ENCODE measurements at regions not wholly inside any gene's neighbourhood (a gene's known extent, or its start where the extent isn't known, plus 50 kb on each side); places are given as distances from the start of the nearest gene placed in this dataset.

DNA sequence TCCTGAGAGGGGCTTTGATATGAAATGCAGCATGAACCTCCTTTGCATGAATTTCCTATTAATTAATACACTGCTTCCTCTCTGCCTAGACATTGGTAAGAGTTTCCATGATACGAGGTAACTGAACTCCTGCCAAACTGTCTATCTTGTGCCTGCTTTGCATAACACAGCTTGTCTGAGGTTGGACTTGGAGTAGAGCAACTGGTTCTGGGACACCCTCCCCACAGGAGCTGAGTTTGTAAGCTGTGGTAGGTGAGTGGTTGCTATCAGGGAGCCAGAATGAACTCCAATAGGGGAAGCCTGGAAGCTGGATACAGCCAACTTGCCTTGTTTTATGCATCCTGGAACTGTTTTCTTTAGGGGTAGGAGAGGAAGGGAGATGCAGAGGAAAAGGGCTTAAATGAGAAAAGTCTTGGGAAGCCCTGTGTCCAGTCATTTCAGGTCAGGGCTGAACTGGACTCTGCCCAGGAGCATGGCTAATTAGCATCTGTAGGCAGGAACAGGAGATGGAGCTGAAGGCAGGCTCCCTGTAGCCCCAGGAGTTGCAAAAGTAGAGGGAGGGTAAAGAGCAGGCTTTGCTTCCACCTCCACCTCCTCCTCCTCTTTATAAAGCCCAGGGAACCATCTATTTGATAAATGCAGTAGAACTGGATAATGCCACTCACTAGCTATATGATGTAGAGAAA lies 73.2 kb upstream of the GPR158 start:
- no peaks in the 10 kb centered on the region for H3K9me2 ChIP-seq (replicated peaks; ENCODE audit: low read length)
- ChIA-PET CTCF (no interaction called here), POLR2A (ENCODE audit: unreplicated experiment) (no interaction called here)
- no peaks in the 10 kb centered on the region for H3F3A ChIP-seq (ENCODE audit: low read length, unreplicated experiment)
- DNase-seq (no peak), ATAC-seq (no peak)
- no peaks in the 10 kb centered on the region for H3K36me3 ChIP-seq (ENCODE audit: low read depth, low read length)
- H4K20me1 ChIP-seq (ENCODE audit: low read length) = no peaks in the 10 kb centered on the region
- H3K4me3 ChIP-seq (ENCODE audit: low read length) = no peak overlapping the region
- H2AFZ ChIP-seq (ENCODE audit: low read length) = no peak overlapping the region
- no peak overlapping the region for H3K9ac ChIP-seq (ENCODE audit: low read length)
- BruUV-seq (replicated peaks) = no TSS peak
- intact Hi-C loops (cut with micrococcal nuclease) = no loop called here
- H3K4me2 ChIP-seq (ENCODE audit: low read length) = no peak overlapping the region
- H3K27ac ChIP-seq (ENCODE audit: low read length) = no peak overlapping the region
- no peaks in the 10 kb centered on the region for H3K4me1 ChIP-seq (ENCODE audit: insufficient read depth, low read length)
- H3K79me2 ChIP-seq (ENCODE audit: low read length) = no peaks in the 10 kb centered on the region
- no peaks in the 10 kb centered on the region for H3K9me3 ChIP-seq (ENCODE audit: low read length)
- TF ChIP-seq, protein P1, sequence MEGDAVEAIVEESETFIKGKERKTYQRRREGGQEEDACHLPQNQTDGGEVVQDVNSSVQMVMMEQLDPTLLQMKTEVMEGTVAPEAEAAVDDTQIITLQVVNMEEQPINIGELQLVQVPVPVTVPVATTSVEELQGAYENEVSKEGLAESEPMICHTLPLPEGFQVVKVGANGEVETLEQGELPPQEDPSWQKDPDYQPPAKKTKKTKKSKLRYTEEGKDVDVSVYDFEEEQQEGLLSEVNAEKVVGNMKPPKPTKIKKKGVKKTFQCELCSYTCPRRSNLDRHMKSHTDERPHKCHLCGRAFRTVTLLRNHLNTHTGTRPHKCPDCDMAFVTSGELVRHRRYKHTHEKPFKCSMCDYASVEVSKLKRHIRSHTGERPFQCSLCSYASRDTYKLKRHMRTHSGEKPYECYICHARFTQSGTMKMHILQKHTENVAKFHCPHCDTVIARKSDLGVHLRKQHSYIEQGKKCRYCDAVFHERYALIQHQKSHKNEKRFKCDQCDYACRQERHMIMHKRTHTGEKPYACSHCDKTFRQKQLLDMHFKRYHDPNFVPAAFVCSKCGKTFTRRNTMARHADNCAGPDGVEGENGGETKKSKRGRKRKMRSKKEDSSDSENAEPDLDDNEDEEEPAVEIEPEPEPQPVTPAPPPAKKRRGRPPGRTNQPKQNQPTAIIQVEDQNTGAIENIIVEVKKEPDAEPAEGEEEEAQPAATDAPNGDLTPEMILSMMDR (conservative IDR thresholded peaks at IDR 0.05; ENCODE audit: low read depth, low read length) = no peak
- TF ChIP-seq EZH2 (IDR thresholded peaks at IDR 0.05; ENCODE audit: low read length, unreplicated experiment) = no peak
- no peak for TF ChIP-seq EZH2phosphoT487 (IDR thresholded peaks at IDR 0.05; ENCODE audit: borderline replicate concordance, low read length)
- no peaks in the 10 kb centered on the region for H3K27me3 ChIP-seq (ENCODE audit: low read length)

DNA sequence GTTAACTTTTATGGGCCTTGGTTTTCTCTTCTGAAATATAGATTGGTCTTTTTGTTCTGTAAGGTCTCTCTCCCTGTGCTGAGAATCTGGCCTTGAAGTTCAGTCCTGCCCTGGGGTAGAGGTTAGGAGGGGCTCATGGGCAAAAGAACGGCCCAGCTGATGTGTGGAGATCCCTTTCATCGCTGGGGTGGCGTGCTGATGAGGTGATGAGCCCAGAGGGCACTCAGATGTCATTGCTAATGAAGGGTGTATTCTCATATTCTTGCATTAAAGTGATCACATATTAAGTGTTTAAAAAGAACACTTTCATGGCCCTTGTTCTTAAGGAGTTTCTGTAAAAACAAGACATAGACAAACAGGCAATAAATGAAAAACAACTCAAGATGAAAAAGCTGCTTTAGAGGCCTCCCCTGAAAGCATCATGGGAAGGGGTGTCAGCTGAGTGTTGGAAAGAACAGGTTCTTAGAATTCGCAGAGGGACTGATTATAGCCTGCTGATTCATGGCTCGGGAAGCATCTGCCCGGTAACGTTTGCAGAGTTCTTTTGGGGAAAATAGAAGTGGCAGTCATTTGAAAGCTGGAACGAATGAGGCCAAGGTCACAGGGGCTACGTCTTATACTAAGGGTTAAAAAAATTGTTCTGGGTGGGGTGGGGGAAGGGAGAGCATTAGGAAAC lies 72.5 kb upstream of the GPR158 start:
- Histone ChIP-seq H3K36me3 (ENCODE audit: low read depth, low read length) (no peaks in the 10 kb centered on the region), H3K9me3 (ENCODE audit: low read length) (no peaks in the 10 kb centered on the region), H3K4me3 (ENCODE audit: low read length) (no peak overlapping the region), H4K20me1 (ENCODE audit: low read length) (no peaks in the 10 kb centered on the region), H3K4me1 (ENCODE audit: insufficient read depth, low read length) (no peaks in the 10 kb centered on the region), H2AFZ (ENCODE audit: low read length) (no peak overlapping the region), H3K79me2 (ENCODE audit: low read length) (no peaks in the 10 kb centered on the region), H3F3A (ENCODE audit: low read length, unreplicated experiment) (no peaks in the 10 kb centered on the region), H3K27ac (ENCODE audit: low read length) (no peak overlapping the region), H3K27me3 (ENCODE audit: low read length) (no peaks in the 10 kb centered on the region), H3K4me2 (ENCODE audit: low read length) (no peak overlapping the region), H3K9ac (ENCODE audit: low read length) (no peak overlapping the region), H3K9me2 (replicated peaks; ENCODE audit: low read length) (no peaks in the 10 kb centered on the region)
- BruUV-seq (replicated peaks) = no TSS peak
- ChIA-PET CTCF (no interaction called here), POLR2A (ENCODE audit: unreplicated experiment) (no interaction called here)
- ATAC-seq = no peak
- intact Hi-C loops (cut with micrococcal nuclease) = no loop called here
- TF ChIP-seq, protein P1 (conservative IDR thresholded peaks at IDR 0.05; ENCODE audit: low read depth, low read length) = no peak
- TF ChIP-seq EZH2 (IDR thresholded peaks at IDR 0.05; ENCODE audit: low read length, unreplicated experiment) (no peak), EZH2phosphoT487 (IDR thresholded peaks at IDR 0.05; ENCODE audit: borderline replicate concordance, low read length) (no peak)
- DNase-seq = no peak

DNA sequence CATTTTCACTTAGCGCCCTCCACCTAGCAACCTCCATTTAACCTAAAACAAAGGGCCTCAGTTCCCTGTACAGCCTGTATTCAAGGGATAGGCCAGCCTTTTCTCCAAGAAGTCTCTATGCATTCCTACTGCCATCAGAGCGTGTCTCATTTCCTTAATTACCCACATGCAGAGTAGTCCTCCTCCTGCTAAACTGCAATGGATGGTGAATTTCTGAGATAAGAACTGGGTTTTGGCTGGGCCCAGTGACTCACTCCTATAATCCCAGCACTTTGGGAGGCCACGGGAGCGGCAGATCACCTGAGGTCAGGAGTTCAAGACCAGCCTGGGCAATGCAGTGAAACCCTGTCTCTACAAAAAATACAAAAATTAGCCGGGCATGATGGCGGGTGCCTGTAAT lies 71.1 kb upstream of the GPR158 start:
- Histone ChIP-seq H4K20me1 (ENCODE audit: low read length) (no peaks in the 10 kb centered on the region), H3K27me3 (ENCODE audit: low read length) (no peaks in the 10 kb centered on the region), H3K27ac (ENCODE audit: low read length) (no peak overlapping the region), H3K9ac (ENCODE audit: low read length) (no peak overlapping the region), H3K9me2 (replicated peaks; ENCODE audit: low read length) (no peaks in the 10 kb centered on the region), H3K4me1 (ENCODE audit: insufficient read depth, low read length) (no peaks in the 10 kb centered on the region), H3K4me3 (ENCODE audit: low read length) (no peak overlapping the region), H3K4me2 (ENCODE audit: low read length) (no peak overlapping the region), H3K79me2 (ENCODE audit: low read length) (no peaks in the 10 kb centered on the region), H3F3A (ENCODE audit: low read length, unreplicated experiment) (no peaks in the 10 kb centered on the region), H3K9me3 (ENCODE audit: low read length) (no peaks in the 10 kb centered on the region), H3K36me3 (ENCODE audit: low read depth, low read length) (no peaks in the 10 kb centered on the region), H2AFZ (ENCODE audit: low read length) (no peak overlapping the region)
- CTCF ChIA-PET = no interaction called here
- ATAC-seq (no peak), DNase-seq (no peak)
- POLR2A ChIA-PET (ENCODE audit: unreplicated experiment) = no interaction called here
- intact Hi-C loops (cut with micrococcal nuclease) = no loop called here
- TF ChIP-seq, protein P1 (conservative IDR thresholded peaks at IDR 0.05; ENCODE audit: low read depth, low read length) = no peak
- TF ChIP-seq EZH2 (IDR thresholded peaks at IDR 0.05; ENCODE audit: low read length, unreplicated experiment) (no peak), EZH2phosphoT487 (IDR thresholded peaks at IDR 0.05; ENCODE audit: borderline replicate concordance, low read length) (no peak)
- no TSS peak for BruUV-seq (replicated peaks)
